HepG2 (cell line): ENCODE measurements at regions not wholly inside any gene's neighbourhood (a gene's known extent, or its start where the extent isn't known, plus 50 kb on each side); places are given as distances from the start of the nearest gene placed in this dataset.

Experiments
- ATAC-seq: fragments of 200-7000 bp; cut with Tn5 transposase; 3 replicates; pipeline ENCODE4 v1.9.1; 2020; ENCODE audit warnings: mild to moderate bottlenecking, moderate library complexity
- BruUV-seq: library from RNA; stranded (reverse); fragments of 400-500 nt; replicated peaks from 2 replicates; lab custom pipeline; 2021; lab: Mats Ljungman, UMichigan
- CTCF ChIA-PET: fragments of 300-600 bp; formaldehyde crosslinking; extraction: SDS; loops from one replicate; lab custom pipeline; 2021; ENCODE audit warnings: low total read pairs, inconsistent platforms, low intra/inter-chr PET ratio; lab: Yijun Ruan, JAX
- POLR2A ChIA-PET: fragments of 350-600 bp; sonication (Branson Sonifier 250); formaldehyde crosslinking; loops from one replicate; lab custom pipeline; 2020; ENCODE audit warnings: antibody characterized with exemption, inconsistent platforms; lab: Yijun Ruan, JAX
- DNase-seq: peaks from one replicate; pipeline ENCODE4 v3.0.0-alpha.2; 2015; ENCODE audit warnings: low spot score
- FAIRE-seq: peaks from 3 replicates; lab custom pipeline; 2011; peaks lifted over from hg19 to GRCh38; lab: Jason Lieb, UNC
- H2AFZ ChIP-seq: one replicate; pipeline ENCODE4 v1.6.1; 2011; ENCODE audit warnings: low read length, inconsistent platforms
- H3K27ac ChIP-seq: fragments of 300-600 bp; 3 replicates; pipeline ENCODE4 v1.8.0; 2011; ENCODE audit warnings: mixed run types, mild to moderate bottlenecking, mixed read lengths, low read length, inconsistent platforms; ENCODE audit not compliant: insufficient read depth; ENCODE audit errors: extremely low read length
- H3K27me3 ChIP-seq, 2 experiments: fragments of 200-600 bp in 1 of 2; 2 replicates in 1 of 2; 3 replicates in 1 of 2; pipeline versions ENCODE4 v1.6.0 to v1.8.0; 2011; ENCODE audit warnings: low read length in 2 of 2, mild to moderate bottlenecking in 2 of 2, moderate library complexity in 2 of 2, inconsistent platforms in 1 of 2; ENCODE audit not compliant: insufficient read depth in 2 of 2, control insufficient read depth in 1 of 2
- H3K36me3 ChIP-seq, 2 experiments: fragments of 200-600 bp in 1 of 2; replicated peaks in 1 of 2; 2 replicates in 1 of 2; 3 replicates in 1 of 2; pipeline versions ENCODE4 v1.5.1 to v1.8.0; 2011; ENCODE audit warnings: low read length in 2 of 2, inconsistent platforms in 1 of 2; ENCODE audit not compliant: insufficient read depth in 2 of 2, control insufficient read depth in 1 of 2
- H3K4me1 ChIP-seq: 2 replicates; pipeline ENCODE4 v1.5.1; 2012; ENCODE audit warnings: low read length, inconsistent platforms; ENCODE audit not compliant: insufficient read depth
- H3K4me2 ChIP-seq: 2 replicates; pipeline ENCODE4 v1.6.0; 2011; ENCODE audit warnings: low read depth, low read length, inconsistent platforms
- H3K4me3 ChIP-seq, 3 experiments: fragments of 200-600 bp in 1 of 3; sonication (generic), shearing (Covaris generic) in 1 of 3; replicated peaks in 1 of 3; 2 replicates each; pipeline ENCODE4 v1.5.1; 2011 to 2016; ENCODE audit warnings: low read length in 3 of 3, inconsistent platforms in 2 of 3, low read depth in 2 of 3, mild to moderate bottlenecking in 2 of 3, control low read depth in 1 of 3, mixed read lengths in 1 of 3; ENCODE audit not compliant: insufficient read depth in 1 of 3
- H3K79me2 ChIP-seq: one replicate; pipeline ENCODE4 v1.6.1; 2011; ENCODE audit warnings: low read length, inconsistent platforms; ENCODE audit not compliant: insufficient read depth
- H3K9ac ChIP-seq: 2 replicates; pipeline ENCODE4 v1.6.0; 2011; ENCODE audit warnings: mild to moderate bottlenecking, low read depth, low read length, inconsistent platforms; ENCODE audit not compliant: insufficient read depth
- H3K9me3 ChIP-seq: 2 replicates; pipeline ENCODE4 v1.5.1; 2012; ENCODE audit warnings: mild to moderate bottlenecking, low read length
- H4K20me1 ChIP-seq: 2 replicates; pipeline ENCODE4 v1.6.0; 2011; ENCODE audit warnings: inconsistent platforms, mild to moderate bottlenecking, low read length, moderate library complexity; ENCODE audit not compliant: insufficient read depth
- BRCA1 ChIP-seq: sonication (generic); formaldehyde crosslinking; IDR thresholded peaks from 2 replicates; pipeline ENCODE4 v1.4.0; 2020; ENCODE audit warnings: missing genetic modification reagents
- ELF4 ChIP-seq: sonication (generic); formaldehyde crosslinking; IDR thresholded peaks from 2 replicates; pipeline ENCODE4 v1.5.0; 2020; ENCODE audit warnings: missing genetic modification reagents, mild to moderate bottlenecking, moderate library complexity, borderline replicate concordance
- MAFF ChIP-seq: IDR thresholded peaks from 2 replicates; pipeline ENCODE4 v1.6.1; 2011; ENCODE audit warnings: low read depth, low read length, improper control_type of control experiment
- MAFK ChIP-seq, 2 experiments: IDR thresholded peaks in 1 of 2; conservative IDR thresholded peaks in 1 of 2; 2 replicates each; pipeline ENCODE4 v1.6.1; 2011; ENCODE audit warnings: improper control_type of control experiment in 2 of 2, low read length in 2 of 2
- NBN ChIP-seq: fragments of 450-650 bp; conservative IDR thresholded peaks from 2 replicates; pipeline ENCODE4 v1.6.1; 2017
- NKX3-1 ChIP-seq: sonication (generic); formaldehyde crosslinking; IDR thresholded peaks from 2 replicates; pipeline ENCODE4 v1.5.0; 2020; ENCODE audit warnings: missing genetic modification reagents
- SRY ChIP-seq: sonication (generic); formaldehyde crosslinking; IDR thresholded peaks from 2 replicates; pipeline ENCODE4 v1.8.0; 2022; ENCODE audit warnings: mild to moderate bottlenecking, missing genetic modification reagents
- ZFP1 ChIP-seq: IDR thresholded peaks from 2 replicates; pipeline ENCODE4 v1.6.1; 2016
- ZKSCAN5 ChIP-seq: sonication (generic); formaldehyde crosslinking; IDR thresholded peaks from 2 replicates; pipeline ENCODE4 v1.5.1; 2020; ENCODE audit warnings: mild to moderate bottlenecking, missing genetic modification reagents
- ZNF383 ChIP-seq: sonication (generic); formaldehyde crosslinking; IDR thresholded peaks from 2 replicates; pipeline ENCODE4 v1.4.0; 2020; ENCODE audit warnings: missing genetic modification reagents, mild to moderate bottlenecking, borderline replicate concordance
- ZNF549 ChIP-seq: sonication (generic); formaldehyde crosslinking; IDR thresholded peaks from 2 replicates; pipeline ENCODE4 v1.5.0; 2020; ENCODE audit warnings: missing genetic modification reagents
- ZNF766 ChIP-seq: sonication (generic); formaldehyde crosslinking; IDR thresholded peaks from 2 replicates; pipeline ENCODE4 v1.5.0; 2020; ENCODE audit warnings: missing genetic modification reagents, borderline replicate concordance
- WGBS: methylation state at CpG from one replicate; pipeline ENCODE4 v1.1.6; 2017; ENCODE audit warnings: low lambda C conversion rate; 5-methylcytosine and 5-hydroxymethylcytosine counted together
- in situ Hi-C: cut with HindIII; loops from 2 replicates; pipeline ENCODE4 v1.10.0; 2017; ENCODE audit warnings: low pct_unique_long_range_greater_than_20kb; ENCODE audit not compliant: extremely low pct_ligation_motif_present
- intact Hi-C: fragments of 100-400 bp; cut with micrococcal nuclease; formaldehyde crosslinking; loops from one replicate; pipeline ENCODE4 v1.10.0; 2022; ENCODE audit not compliant: unreplicated experiment

GRCh38 chr16:31785126-31785525 is 88.5 kb upstream of the ZNF267 start (continued):
- TF ChIP-seq ZNF383 (CRISPR knock-in tag) (no peak), ZNF766 (no peak), NBN (no peak)

- Histone ChIP-seq H3K4me3 (no peak overlapping the region), H3K4me2 (no peak overlapping the region), H3K9ac (no peak overlapping the region), H3K79me2 (no peaks in the 10 kb centered on the region), H3K27me3 (no peaks in the 10 kb centered on the region), H3K27ac (no peak overlapping the region), H3K4me1 (no peaks in the 10 kb centered on the region), H3K9me3 (no peaks in the 10 kb centered on the region), H2AFZ (no peak overlapping the region), H3K36me3 (no peaks in the 10 kb centered on the region), H4K20me1 (no peaks in the 10 kb centered on the region)
- ChIA-PET POLR2A (no interaction called here), CTCF (no interaction called here)
- TF ChIP-seq SRY (CRISPR knock-in tag) (no peak), ELF4 (CRISPR knock-in tag) (no peak), MAFF (peak; percentile 57), BRCA1 (CRISPR knock-in tag) (no peak), ZNF549 (CRISPR knock-in tag) (no peak), ZKSCAN5 (CRISPR knock-in tag) (no peak), ZFP1 (no peak), NKX3-1 (CRISPR knock-in tag) (no peak), MAFK (conservative IDR thresholded peaks at IDR 0.05 in 1 of 2, IDR thresholded peaks at IDR 0.05 in 1 of 2; ENCODE audit: low read length in 2 of 2) (peak; percentile 55 to 74)
- ATAC-seq (no peak), FAIRE-seq (no peak), DNase-seq (no peak)
- BruUV-seq, result no TSS peak
- WGBS, result 2% methylated on average over 3 of the region's 3 CpGs
- in situ Hi-C loops (no loop called here), intact Hi-C loops (no loop called here)
Measured at GRCh38 chr16:31807086-31807485, 66.5 kb upstream of the ZNF267 start.
